NCI-H510A treated with DMSO at 0.1 percent for 48 hours (cell line): ENCODE measurements at regions not wholly inside any gene's neighbourhood (a gene's known extent, or its start where the extent isn't known, plus 50 kb on each side); places are given as distances from the start of the nearest gene placed in this dataset.
A peak's percentile ranks its signal among the peaks of the same experiment; 100 is the strongest.
"Not testable (repeated sequence)": the region's sequence is repeated elsewhere in the genome, so short reads cannot be mapped to it uniquely, and the experiment has no call there.

Experiments used
- DNase-seq: peaks from one replicate; lab custom pipeline; 2025; lab: John Stamatoyannopoulos, UW

GRCh38 chr2:182595650-182596049 lies 120.4 kb upstream of the DNAJC10 start:
- no peak for DNase-seq

GRCh38 chr2:182597570-182598295 lies 118.3 kb upstream of the DNAJC10 start:
- DNase-seq: no peak

GRCh38 chr2:182598626-182599025 lies 117.4 kb upstream of the DNAJC10 start:
- DNase-seq: no peak

- no peak for DNase-seq
Observed at GRCh38 chr2:182605166-182605565, 110.9 kb upstream of the DNAJC10 start.

- DNase-seq: no peak
Observed at GRCh38 chr2:182606728-182607681, 109.1 kb upstream of the DNAJC10 start.

GRCh38 chr2:182608181-182608845 lies 107.7 kb upstream of the DNAJC10 start:
- DNase-seq: no peak

GRCh38 chr2:182609005-182609404 lies 107.1 kb upstream of the DNAJC10 start:
- not testable (repeated sequence) for DNase-seq

- no peak for DNase-seq
Observed at GRCh38 chr2:182610231-182610630, 105.8 kb upstream of the DNAJC10 start.

- peak; percentile 45 for DNase-seq
Observed at GRCh38 chr2:182611009-182611408, 105.0 kb upstream of the DNAJC10 start.

GRCh38 chr2:182615036-182615435 lies 101.0 kb upstream of the DNAJC10 start:
- DNase-seq: no peak

GRCh38 chr2:182616471-182617393 lies 99.3 kb upstream of the DNAJC10 start:
- DNase-seq: no peak

- no peak for DNase-seq
Observed at GRCh38 chr2:182618672-182619079, 97.4 kb upstream of the DNAJC10 start.

- DNase-seq: no peak
Observed at GRCh38 chr2:182619276-182619675, 96.8 kb upstream of the DNAJC10 start.

- no peak for DNase-seq
Observed at GRCh38 chr2:182621191-182621590, 94.9 kb upstream of the DNAJC10 start.

- DNase-seq: no peak
Observed at GRCh38 chr2:182621810-182622209, 94.2 kb upstream of the DNAJC10 start.

GRCh38 chr2:182622231-182622630 lies 93.8 kb upstream of the DNAJC10 start:
- no peak for DNase-seq

GRCh38 chr2:182625814-182626213 lies 90.2 kb upstream of the DNAJC10 start:
- DNase-seq: peak; percentile 99

- no peak for DNase-seq
Observed at GRCh38 chr2:182628916-182629315, 87.1 kb upstream of the DNAJC10 start.

GRCh38 chr2:182630207-182630606 lies 85.8 kb upstream of the DNAJC10 start:
- DNase-seq: no peak

- DNase-seq: no peak
Observed at GRCh38 chr2:182631299-182631698, 84.8 kb upstream of the DNAJC10 start.

- DNase-seq: no peak
Observed at GRCh38 chr2:182634386-182634785, 81.7 kb upstream of the DNAJC10 start.
